Neutrophil (primary cell): ENCODE measurements at regions not wholly inside any gene's neighbourhood (a gene's known extent, or its start where the extent isn't known, plus 50 kb on each side); places are given as distances from the start of the nearest gene placed in this dataset.

ENCODE experiments used
- H3K27ac ChIP-seq: fragments of 200-600 bp; sonication (generic); 2 replicates; pipeline ENCODE4 v1.5.1; 2016; ENCODE audit warnings: mild to moderate bottlenecking, moderate library complexity
- H3K27me3 ChIP-seq: fragments of 200-600 bp; sonication (generic); 2 replicates; pipeline ENCODE4 v1.6.0; 2016; ENCODE audit warnings: mild to moderate bottlenecking
- H3K36me3 ChIP-seq: fragments of 200-600 bp; sonication (generic); 2 replicates; pipeline ENCODE4 v1.5.1; 2017
- H3K4me1 ChIP-seq, 2 experiments: fragments of 200-600 bp in 1 of 2; sonication (generic) in 1 of 2; 1 replicate in 1 of 2; 2 replicates in 1 of 2; pipeline versions ENCODE4 v1.5.1 to v1.6.1; 2013 to 2016; ENCODE audit warnings: low read depth in 1 of 2, low read length in 1 of 2, mild to moderate bottlenecking in 1 of 2, moderate library complexity in 1 of 2; ENCODE audit not compliant: control insufficient read depth in 1 of 2, insufficient read depth in 1 of 2
- H3K4me3 ChIP-seq, 2 experiments: fragments of 200-600 bp in 1 of 2; sonication (generic) in 1 of 2; 1 replicate in 1 of 2; 2 replicates in 1 of 2; pipeline ENCODE4 v1.5.1; 2013 to 2016; ENCODE audit warnings: low read depth in 1 of 2, low read length in 1 of 2, mild to moderate bottlenecking in 1 of 2, moderate library complexity in 1 of 2
- H3K9me3 ChIP-seq: fragments of 200-600 bp; sonication (generic); 2 replicates; pipeline ENCODE4 v1.5.1; 2016
- TF ChIP-seq, protein P1 (sequence below): fragments of 200-600 bp; sonication (generic); IDR thresholded peaks from 2 replicates; pipeline ENCODE4 v1.5.1; 2016; ENCODE audit warnings: antibody characterized with exemption

DNA sequence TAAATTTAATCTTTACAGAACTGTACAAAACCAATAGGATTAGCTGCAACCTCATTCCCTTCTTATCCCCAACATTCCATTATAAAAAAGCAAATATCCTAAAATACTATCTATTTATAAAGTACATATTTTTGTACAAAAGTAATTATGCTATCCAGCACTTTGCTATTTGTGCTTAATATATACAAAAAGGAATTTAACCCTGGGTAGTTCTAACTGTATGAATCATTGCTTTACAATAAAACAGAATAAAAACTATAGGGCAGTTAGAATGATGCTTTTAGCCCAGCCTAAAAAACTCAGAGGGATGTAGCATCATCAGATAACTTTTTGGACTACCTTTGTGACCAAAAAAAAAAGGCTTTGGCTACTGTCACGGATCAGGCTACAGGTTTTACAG is 49.9 kb upstream of the KLHL31 start:
- no peaks in the 10 kb centered on the region for H3K27me3 ChIP-seq
- H3K27ac ChIP-seq, result no peak overlapping the region
- no peaks in the 10 kb centered on the region for H3K36me3 ChIP-seq
- no peak overlapping the region for H3K4me3 ChIP-seq
- no peaks in the 10 kb centered on the region for H3K9me3 ChIP-seq
- TF ChIP-seq, protein P1, sequence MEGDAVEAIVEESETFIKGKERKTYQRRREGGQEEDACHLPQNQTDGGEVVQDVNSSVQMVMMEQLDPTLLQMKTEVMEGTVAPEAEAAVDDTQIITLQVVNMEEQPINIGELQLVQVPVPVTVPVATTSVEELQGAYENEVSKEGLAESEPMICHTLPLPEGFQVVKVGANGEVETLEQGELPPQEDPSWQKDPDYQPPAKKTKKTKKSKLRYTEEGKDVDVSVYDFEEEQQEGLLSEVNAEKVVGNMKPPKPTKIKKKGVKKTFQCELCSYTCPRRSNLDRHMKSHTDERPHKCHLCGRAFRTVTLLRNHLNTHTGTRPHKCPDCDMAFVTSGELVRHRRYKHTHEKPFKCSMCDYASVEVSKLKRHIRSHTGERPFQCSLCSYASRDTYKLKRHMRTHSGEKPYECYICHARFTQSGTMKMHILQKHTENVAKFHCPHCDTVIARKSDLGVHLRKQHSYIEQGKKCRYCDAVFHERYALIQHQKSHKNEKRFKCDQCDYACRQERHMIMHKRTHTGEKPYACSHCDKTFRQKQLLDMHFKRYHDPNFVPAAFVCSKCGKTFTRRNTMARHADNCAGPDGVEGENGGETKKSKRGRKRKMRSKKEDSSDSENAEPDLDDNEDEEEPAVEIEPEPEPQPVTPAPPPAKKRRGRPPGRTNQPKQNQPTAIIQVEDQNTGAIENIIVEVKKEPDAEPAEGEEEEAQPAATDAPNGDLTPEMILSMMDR, result no peak
- H3K4me1 ChIP-seq, result no peaks in the 10 kb centered on the region
